MM.1S (cell line): ENCODE measurements at regions not wholly inside any gene's neighbourhood (a gene's known extent, or its start where the extent isn't known, plus 50 kb on each side); places are given as distances from the start of the nearest gene placed in this dataset.

Experiments
- EZH2 ChIP-seq: fragments of 300-600 bp; sonication (generic); optimal IDR thresholded peaks from 2 replicates; pipeline ENCODE3; 2017; ENCODE audit warnings: low read depth, mild to moderate bottlenecking, antibody characterized with exemption, low read length, mixed read lengths
- TF ChIP-seq, protein P1 (sequence below): fragments of 300-600 bp; sonication (generic); IDR thresholded peaks from 2 replicates; pipeline ENCODE4 v1.5.1; 2016; ENCODE audit warnings: antibody characterized with exemption, low read length, mixed read lengths

DNA sequence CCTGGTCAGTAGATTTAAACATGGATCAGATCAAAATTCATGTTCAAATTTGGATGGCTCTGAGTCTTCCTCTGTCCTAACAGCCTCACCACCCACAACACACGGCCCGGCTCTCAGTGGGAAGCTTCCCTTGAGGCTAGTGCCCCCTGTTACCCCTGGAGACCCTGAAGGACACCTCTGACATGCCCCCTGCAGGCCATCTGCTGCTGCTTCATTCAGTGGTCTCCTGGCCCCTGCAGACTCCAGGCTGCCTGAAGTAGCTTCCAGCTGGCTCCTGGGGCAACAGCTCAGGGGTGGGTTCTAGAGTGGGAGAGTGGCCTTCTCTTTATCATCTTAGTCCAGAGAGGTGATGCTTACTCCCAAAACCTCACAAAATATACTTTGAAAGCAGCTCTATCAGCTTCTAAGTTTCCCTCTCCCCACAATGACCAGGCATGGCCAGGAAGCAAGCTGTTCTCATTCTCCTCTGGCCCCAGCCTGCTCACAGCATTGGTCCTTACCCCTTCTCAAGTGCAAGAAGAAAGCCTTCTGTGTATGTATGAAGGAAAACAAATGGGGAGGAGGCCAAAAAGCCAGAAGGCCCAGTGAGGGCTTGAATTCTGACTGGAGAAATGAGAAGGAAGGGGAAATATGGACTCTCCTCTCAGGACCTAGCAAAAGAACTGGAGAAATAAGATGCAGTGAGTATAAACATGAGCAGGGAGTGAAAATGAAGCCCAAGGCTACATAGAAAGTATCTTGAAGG lies 189.6 kb upstream of the INHBA start:
- TF ChIP-seq, protein P1, sequence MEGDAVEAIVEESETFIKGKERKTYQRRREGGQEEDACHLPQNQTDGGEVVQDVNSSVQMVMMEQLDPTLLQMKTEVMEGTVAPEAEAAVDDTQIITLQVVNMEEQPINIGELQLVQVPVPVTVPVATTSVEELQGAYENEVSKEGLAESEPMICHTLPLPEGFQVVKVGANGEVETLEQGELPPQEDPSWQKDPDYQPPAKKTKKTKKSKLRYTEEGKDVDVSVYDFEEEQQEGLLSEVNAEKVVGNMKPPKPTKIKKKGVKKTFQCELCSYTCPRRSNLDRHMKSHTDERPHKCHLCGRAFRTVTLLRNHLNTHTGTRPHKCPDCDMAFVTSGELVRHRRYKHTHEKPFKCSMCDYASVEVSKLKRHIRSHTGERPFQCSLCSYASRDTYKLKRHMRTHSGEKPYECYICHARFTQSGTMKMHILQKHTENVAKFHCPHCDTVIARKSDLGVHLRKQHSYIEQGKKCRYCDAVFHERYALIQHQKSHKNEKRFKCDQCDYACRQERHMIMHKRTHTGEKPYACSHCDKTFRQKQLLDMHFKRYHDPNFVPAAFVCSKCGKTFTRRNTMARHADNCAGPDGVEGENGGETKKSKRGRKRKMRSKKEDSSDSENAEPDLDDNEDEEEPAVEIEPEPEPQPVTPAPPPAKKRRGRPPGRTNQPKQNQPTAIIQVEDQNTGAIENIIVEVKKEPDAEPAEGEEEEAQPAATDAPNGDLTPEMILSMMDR = no peak
- TF ChIP-seq EZH2 = no peak
